ENCODE measurements at regions not wholly inside any gene's neighbourhood (a gene's known extent, or its start where the extent isn't known, plus 50 kb on each side); places are given as distances from the start of the nearest gene placed in this dataset.

- TF ChIP-seq PHF8 (IDR thresholded peaks at IDR 0.05; ENCODE audit: borderline replicate concordance, low read depth) = no peak
- TF ChIP-seq POLR2AphosphoS2 (conservative IDR thresholded peaks at IDR 0.05; ENCODE audit: low read length) = no peak
- TF ChIP-seq JUNB (IDR thresholded peaks at IDR 0.05) = no peak
- no peak for TF ChIP-seq CHD2 (IDR thresholded peaks at IDR 0.05; ENCODE audit: low read length, partially characterized antibody)
- TF ChIP-seq HOXB5 (CRISPR knock-in tag; IDR thresholded peaks at IDR 0.05) = no peak
- no peak for TF ChIP-seq SMC3 (IDR thresholded peaks at IDR 0.05)
- no peak for TF ChIP-seq USF2 (IDR thresholded peaks at IDR 0.05)
- no peak for TF ChIP-seq ZC3H11A (IDR thresholded peaks at IDR 0.05)
Measured at GRCh38 chr6:91166271-91167046, 579.6 kb upstream of the MAP3K7 start (continued).

- no peak for ATAC-seq
- WGBS (ENCODE audit: missing lambda C conversion rate) = 34% methylated on average over 7 of the region's 7 CpGs
- H3K4me1 ChIP-seq = no peaks in the 10 kb centered on the region
- no peak for FAIRE-seq
- CTCF ChIA-PET = no interaction called here
- H3K4me2 ChIP-seq = no peak overlapping the region
- POLR2A ChIA-PET = no interaction called here
- no peak overlapping the region for H3K4me3 ChIP-seq
- H3K9me3 ChIP-seq = no peaks in the 10 kb centered on the region
- H3K27ac ChIP-seq = no peak overlapping the region
- TF ChIP-seq BHLHE40 (IDR thresholded peaks at IDR 0.05; ENCODE audit: low read depth, low read length) (no peak), ZC3H11A (IDR thresholded peaks at IDR 0.05) (no peak), FOSL2 (IDR thresholded peaks at IDR 0.05) (no peak), FOSL2 (CRISPR knock-in tag; IDR thresholded peaks at IDR 0.05) (no peak), RARB (CRISPR knock-in tag; IDR thresholded peaks at IDR 0.05) (no peak), CBX2 (IDR thresholded peaks at IDR 0.05; ENCODE audit: borderline replicate concordance, low read depth) (no peak), HMGXB4 (CRISPR knock-in tag; IDR thresholded peaks at IDR 0.05; ENCODE audit: borderline replicate concordance) (no peak), USF2 (IDR thresholded peaks at IDR 0.05) (no peak), RNF2 (IDR thresholded peaks at IDR 0.05; ENCODE audit: borderline replicate concordance, low read depth) (no peak), SREBF2 (IDR thresholded peaks at IDR 0.05) (no peak), HEYL (CRISPR knock-in tag; IDR thresholded peaks at IDR 0.05) (no peak), HDAC2 (IDR thresholded peaks at IDR 0.05) (no peak), EHMT2 (IDR thresholded peaks at IDR 0.05; ENCODE audit: low read depth) (no peak)
- no peak for DNase-seq (ENCODE audit: low read depth in 1 of 2, low spot score in 1 of 2)
Measured at GRCh38 chr6:91164105-91164504, 577.2 kb upstream of the MAP3K7 start.

GRCh38 chr6:91161246-91161645 is 574.4 kb upstream of the MAP3K7 start:
- H3K4me3 ChIP-seq = no peak overlapping the region
- ChIA-PET CTCF (no interaction called here), POLR2A (no interaction called here)
- H3K4me2 ChIP-seq = no peak overlapping the region
- ATAC-seq (no peak), DNase-seq (ENCODE audit: low read depth in 1 of 2, low spot score in 1 of 2) (no peak), FAIRE-seq (no peak)
- no peaks in the 10 kb centered on the region for H3K4me1 ChIP-seq
- no peak for TF ChIP-seq BHLHE40 (IDR thresholded peaks at IDR 0.05; ENCODE audit: low read depth, low read length)
- no peak for TF ChIP-seq NR3C1 (IDR thresholded peaks at IDR 0.05)
- no peak for TF ChIP-seq HEYL (CRISPR knock-in tag; IDR thresholded peaks at IDR 0.05)
- no peak for TF ChIP-seq ZSCAN20 (CRISPR knock-in tag; IDR thresholded peaks at IDR 0.05)
- TF ChIP-seq ESRRA (IDR thresholded peaks at IDR 0.05; ENCODE audit: borderline replicate concordance, low read length) = no peak
- TF ChIP-seq HOXA7 (CRISPR knock-in tag; IDR thresholded peaks at IDR 0.05) = no peak
- TF ChIP-seq ATOH8 (CRISPR knock-in tag; IDR thresholded peaks at IDR 0.05; ENCODE audit: low read depth) = no peak
- no peak for TF ChIP-seq FOXS1 (CRISPR knock-in tag; IDR thresholded peaks at IDR 0.05)
- no peak for TF ChIP-seq HDAC2 (IDR thresholded peaks at IDR 0.05)
- TF ChIP-seq HES2 (IDR thresholded peaks at IDR 0.05) = no peak
- TF ChIP-seq RNF2 (IDR thresholded peaks at IDR 0.05; ENCODE audit: borderline replicate concordance, low read depth) = no peak
- no peak for TF ChIP-seq ZC3H11A (IDR thresholded peaks at IDR 0.05)
- no peaks in the 10 kb centered on the region for H3K9me3 ChIP-seq
- WGBS (ENCODE audit: missing lambda C conversion rate) = 18% methylated on average over 7 of the region's 7 CpGs
- no peak overlapping the region for H3K27ac ChIP-seq
